SU-DHL-6 (cell line): ENCODE measurements at regions not wholly inside any gene's neighbourhood (a gene's known extent, or its start where the extent isn't known, plus 50 kb on each side); places are given as distances from the start of the nearest gene placed in this dataset.

ENCODE experiments used
- H2AFZ ChIP-seq: fragments of 200-600 bp; sonication (generic); 2 replicates; pipeline ENCODE4 v1.6.1; 2014; ENCODE audit warnings: low read depth, mild to moderate bottlenecking, moderate library complexity, mixed read lengths, antibody characterized with exemption, low read length; ENCODE audit not compliant: severe bottlenecking
- H3F3A ChIP-seq: fragments of 200-600 bp; shearing (Covaris generic); 2 replicates; pipeline ENCODE4 v1.6.0; 2016; ENCODE audit warnings: antibody characterized with exemption, mild to moderate bottlenecking; ENCODE audit not compliant: insufficient read depth
- H3K27ac ChIP-seq: fragments of 200-600 bp; sonication (generic); 2 replicates; pipeline ENCODE4 v1.5.1; 2016; ENCODE audit warnings: low read depth, mild to moderate bottlenecking, low read length, moderate library complexity, mixed read lengths
- H3K27me3 ChIP-seq: fragments of 200-600 bp; sonication (generic), shearing (Covaris generic); 2 replicates; pipeline ENCODE4 v1.6.0; 2014; ENCODE audit warnings: mild to moderate bottlenecking, low read length
- H3K36me3 ChIP-seq: fragments of 200-600 bp; sonication (generic); 2 replicates; pipeline ENCODE4 v1.6.1; 2014; ENCODE audit warnings: mild to moderate bottlenecking, low read length, mixed read lengths
- H3K4me2 ChIP-seq: fragments of 300-600, 200-600 bp; shearing (Covaris generic), sonication (generic); 2 replicates; pipeline ENCODE4 v1.6.0; 2014; ENCODE audit warnings: low read length, low read depth, mild to moderate bottlenecking; ENCODE audit not compliant: poor library complexity, severe bottlenecking
- H3K4me3 ChIP-seq: fragments of 200-600 bp; sonication (generic); 2 replicates; pipeline ENCODE4 v1.5.1; 2014; ENCODE audit warnings: antibody characterized with exemption, low read length, mild to moderate bottlenecking, mixed read lengths; ENCODE audit not compliant: insufficient read depth, poor library complexity, severe bottlenecking
- H3K79me2 ChIP-seq: fragments of 200-600 bp; sonication (generic); 2 replicates; pipeline ENCODE4 v1.6.1; 2014; ENCODE audit warnings: mild to moderate bottlenecking, low read length, moderate library complexity; ENCODE audit not compliant: insufficient read depth
- H3K9ac ChIP-seq: fragments of 200-600 bp; sonication (generic); 2 replicates; pipeline ENCODE4 v1.7.0; 2014; ENCODE audit warnings: mild to moderate bottlenecking, low read length
- H3K9me2 ChIP-seq: fragments of 200-600 bp; sonication (generic); replicated peaks from 2 replicates; pipeline ENCODE4 v1.6.1; 2014; ENCODE audit warnings: low read length; ENCODE audit not compliant: insufficient read depth
- H3K9me3 ChIP-seq: fragments of 200-600 bp; sonication (generic); 2 replicates; pipeline ENCODE4 v1.6.1; 2014; ENCODE audit warnings: low read length, mixed read lengths; ENCODE audit not compliant: insufficient read depth
- H4K20me1 ChIP-seq: fragments of 200-600 bp; sonication (generic); 2 replicates; pipeline ENCODE4 v1.6.1; 2014; ENCODE audit warnings: low read depth, mild to moderate bottlenecking, antibody characterized with exemption, low read length, moderate library complexity, mixed read lengths
- EZH2phosphoT487 ChIP-seq: fragments of 200-600 bp; sonication (generic), shearing (Covaris generic); conservative IDR thresholded peaks from 2 replicates; pipeline ENCODE4 v1.6.1; 2018; ENCODE audit warnings: mild to moderate bottlenecking, antibody characterized with exemption, low read length, moderate library complexity, mixed read lengths
- TF ChIP-seq, protein P1 (sequence below): fragments of 200-600 bp; sonication (generic); IDR thresholded peaks from one replicate; pipeline ENCODE4 v1.5.1; 2017; ENCODE audit warnings: antibody characterized with exemption, mild to moderate bottlenecking, low read length, moderate library complexity; ENCODE audit not compliant: insufficient read depth, poor library complexity, severe bottlenecking

DNA sequence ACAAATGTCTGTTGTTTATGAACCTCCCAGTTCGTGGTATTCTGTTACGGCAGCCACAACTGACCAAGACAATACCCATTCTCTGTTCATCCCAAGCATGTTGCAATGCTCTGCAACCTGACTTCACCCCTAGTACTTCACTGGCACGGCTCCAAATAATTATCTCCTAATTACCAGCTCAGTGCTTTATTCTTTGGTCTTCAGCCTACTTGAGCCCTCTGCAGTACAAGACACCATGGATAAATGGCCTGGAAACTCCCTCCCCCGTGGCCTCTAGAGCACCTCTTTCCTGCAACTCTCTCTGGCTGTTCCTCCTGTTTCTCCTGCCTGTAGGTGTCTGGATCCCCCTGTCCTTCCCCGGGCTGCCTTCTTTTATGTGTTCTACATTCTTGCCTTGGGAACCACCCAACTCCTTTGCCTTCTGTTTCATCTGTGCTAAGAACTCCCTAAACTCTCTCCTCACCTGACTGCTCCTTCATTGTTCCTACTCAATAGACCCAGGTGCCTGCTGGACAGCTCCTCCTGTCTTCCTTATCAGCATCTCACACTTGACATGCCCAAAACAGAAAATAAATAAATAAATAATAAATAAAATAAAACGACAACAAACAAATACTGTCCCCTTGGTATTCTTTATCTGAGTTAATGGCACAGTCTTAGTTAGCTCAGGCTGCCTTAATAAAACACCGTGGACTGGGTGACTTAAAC, 200.4 kb upstream of the IPO5 start:
- TF ChIP-seq, protein P1, sequence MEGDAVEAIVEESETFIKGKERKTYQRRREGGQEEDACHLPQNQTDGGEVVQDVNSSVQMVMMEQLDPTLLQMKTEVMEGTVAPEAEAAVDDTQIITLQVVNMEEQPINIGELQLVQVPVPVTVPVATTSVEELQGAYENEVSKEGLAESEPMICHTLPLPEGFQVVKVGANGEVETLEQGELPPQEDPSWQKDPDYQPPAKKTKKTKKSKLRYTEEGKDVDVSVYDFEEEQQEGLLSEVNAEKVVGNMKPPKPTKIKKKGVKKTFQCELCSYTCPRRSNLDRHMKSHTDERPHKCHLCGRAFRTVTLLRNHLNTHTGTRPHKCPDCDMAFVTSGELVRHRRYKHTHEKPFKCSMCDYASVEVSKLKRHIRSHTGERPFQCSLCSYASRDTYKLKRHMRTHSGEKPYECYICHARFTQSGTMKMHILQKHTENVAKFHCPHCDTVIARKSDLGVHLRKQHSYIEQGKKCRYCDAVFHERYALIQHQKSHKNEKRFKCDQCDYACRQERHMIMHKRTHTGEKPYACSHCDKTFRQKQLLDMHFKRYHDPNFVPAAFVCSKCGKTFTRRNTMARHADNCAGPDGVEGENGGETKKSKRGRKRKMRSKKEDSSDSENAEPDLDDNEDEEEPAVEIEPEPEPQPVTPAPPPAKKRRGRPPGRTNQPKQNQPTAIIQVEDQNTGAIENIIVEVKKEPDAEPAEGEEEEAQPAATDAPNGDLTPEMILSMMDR, result no peak
- no peak for TF ChIP-seq EZH2phosphoT487
- no peak overlapping the region for H3K4me2 ChIP-seq

DNA sequence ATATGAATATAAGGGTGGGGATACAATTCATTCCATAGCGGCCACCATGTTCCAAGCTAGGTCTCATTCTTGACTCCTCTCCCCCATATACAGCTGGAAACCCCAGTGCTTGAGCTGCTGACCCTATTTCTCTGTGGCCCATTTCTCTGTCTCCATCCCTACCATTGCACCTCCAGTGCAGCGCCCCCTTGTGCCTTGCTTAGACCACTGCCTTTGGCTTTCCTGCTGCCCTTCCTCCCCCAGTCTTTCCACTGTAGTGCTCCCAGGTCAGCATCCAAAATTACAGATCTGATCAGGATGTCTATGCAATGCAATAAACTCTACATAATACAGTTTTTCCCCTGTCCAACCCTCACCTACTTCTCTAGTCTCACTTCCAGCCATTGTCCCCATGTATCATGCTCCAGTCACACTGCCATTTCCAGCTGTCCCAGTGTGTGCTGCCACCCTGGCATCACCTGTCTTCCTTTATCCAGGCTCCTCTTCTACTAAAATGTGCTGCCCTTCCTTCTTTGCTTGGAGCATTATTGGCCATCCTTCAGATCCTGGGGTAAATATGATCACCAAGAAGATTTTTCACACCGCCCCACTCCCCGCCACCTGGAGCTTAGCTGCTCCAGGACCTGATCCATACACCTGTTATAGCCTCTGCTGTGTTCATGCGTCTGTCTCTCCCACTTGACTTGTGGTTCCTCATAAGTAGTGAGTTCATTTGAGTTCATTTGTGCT, 199.4 kb upstream of the IPO5 start:
- TF ChIP-seq, protein P1, result no peak
- no peak for TF ChIP-seq EZH2phosphoT487
- no peaks in the 10 kb centered on the region for H3K9me2 ChIP-seq
- no peaks in the 10 kb centered on the region for H3K79me2 ChIP-seq
- H3K4me3 ChIP-seq, result no peak overlapping the region
- H3K27me3 ChIP-seq, result no peaks in the 10 kb centered on the region
- no peak overlapping the region for H3K4me2 ChIP-seq
- H3K36me3 ChIP-seq, result no peaks in the 10 kb centered on the region
- H3K9me3 ChIP-seq, result no peaks in the 10 kb centered on the region
- H3K27ac ChIP-seq, result no peak overlapping the region
- no peaks in the 10 kb centered on the region for H4K20me1 ChIP-seq
- H3K9ac ChIP-seq, result no peak overlapping the region
- H2AFZ ChIP-seq, result no peak overlapping the region
- H3F3A ChIP-seq, result no peaks in the 10 kb centered on the region

More for the DNA sequence above, 200.4 kb upstream of the IPO5 start:
- H4K20me1 ChIP-seq, result no peaks in the 10 kb centered on the region
- H3F3A ChIP-seq, result no peaks in the 10 kb centered on the region
- H3K79me2 ChIP-seq, result no peaks in the 10 kb centered on the region
- H2AFZ ChIP-seq, result no peak overlapping the region
- no peaks in the 10 kb centered on the region for H3K9me3 ChIP-seq
- no peaks in the 10 kb centered on the region for H3K27me3 ChIP-seq
- H3K9ac ChIP-seq, result no peak overlapping the region
- H3K9me2 ChIP-seq, result no peaks in the 10 kb centered on the region
- no peaks in the 10 kb centered on the region for H3K36me3 ChIP-seq
- no peak overlapping the region for H3K27ac ChIP-seq
- no peak overlapping the region for H3K4me3 ChIP-seq

DNA sequence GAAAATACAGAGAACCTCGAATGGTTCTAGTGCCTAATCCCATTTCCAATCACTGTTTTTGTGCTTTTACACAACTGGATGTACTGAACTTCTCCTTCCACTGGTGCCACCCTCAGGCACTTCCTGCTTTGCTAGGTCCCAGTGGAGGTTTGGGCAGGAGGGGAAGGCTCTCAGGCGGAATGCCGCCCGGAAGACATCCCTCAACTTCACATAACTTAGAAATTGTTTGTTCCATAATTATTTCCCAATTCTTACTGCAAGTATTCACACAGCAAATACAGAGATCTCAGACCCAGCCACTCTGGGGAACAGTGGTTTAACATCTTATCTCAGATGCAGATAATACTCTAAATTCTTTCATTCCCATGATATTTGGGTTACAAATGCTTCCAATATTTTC, 195.7 kb upstream of the IPO5 start:
- Histone ChIP-seq H3K27me3 (no peaks in the 10 kb centered on the region), H3K4me2 (no peak overlapping the region), H3K36me3 (no peaks in the 10 kb centered on the region), H3K4me3 (no peak overlapping the region), H3K9me3 (no peaks in the 10 kb centered on the region), H3K79me2 (no peaks in the 10 kb centered on the region), H4K20me1 (no peaks in the 10 kb centered on the region), H3K27ac (no peak overlapping the region), H3F3A (no peaks in the 10 kb centered on the region), H2AFZ (no peak overlapping the region), H3K9ac (no peak overlapping the region), H3K9me2 (no peaks in the 10 kb centered on the region)
- TF ChIP-seq, protein P1, result no peak
- TF ChIP-seq EZH2phosphoT487, result no peak
